Lower leg skin (tissue), 4 donors: ENCODE measurements at regions not wholly inside any gene's neighbourhood (a gene's known extent, or its start where the extent isn't known, plus 50 kb on each side); places are given as distances from the start of the nearest gene placed in this dataset.

ENCODE experiments used
- DNase-seq, 2 donors: peaks; one replicate each; pipeline ENCODE4 v3.0.0-alpha.2; 2019; ENCODE audit warnings: low spot score in 2 of 2
- H3K4me3 ChIP-seq: fragments of 200-600 bp; sonication (generic); 2 replicates; pipeline ENCODE4 v1.5.1; 2017; ENCODE audit warnings: mild to moderate bottlenecking, low read depth; ENCODE audit not compliant: poor library complexity, severe bottlenecking
- CTCF ChIP-seq, 3 donors: fragments of 450-650 bp; IDR thresholded peaks; one replicate each; pipeline ENCODE4 v1.5.1; 2016; ENCODE audit warnings: antibody characterized with exemption in 3 of 3, mild to moderate bottlenecking in 3 of 3, moderate library complexity in 2 of 3
- POLR2A ChIP-seq, 2 donors: fragments of 450-650 bp; IDR thresholded peaks; one replicate each; pipeline ENCODE4 v1.6.1; 2016 to 2017; ENCODE audit warnings: antibody characterized with exemption in 2 of 2, mild to moderate bottlenecking in 1 of 2, moderate library complexity in 1 of 2
- WGBS, 2 donors: methylation state at CpG; one replicate each; pipeline ENCODE4 v1.1.5; 2018; 5-methylcytosine and 5-hydroxymethylcytosine counted together
- intact Hi-C: fragments of 100-400 bp; cut with DNase I; formaldehyde crosslinking; loops from one replicate; pipeline ENCODE4 v1.15.0; 2023; ENCODE audit warnings: low total_unique reads

GRCh38 chr18:5040476-5040875 lies 156.6 kb downstream of the AKAIN1 start:
- H3K4me3 ChIP-seq, result no peak overlapping the region
- TF ChIP-seq CTCF (IDR thresholded peaks at IDR 0.05) (no peak), POLR2A (IDR thresholded peaks at IDR 0.05) (no peak)
- no peak for DNase-seq
- intact Hi-C loops, result no loop called here
- WGBS, 2 donors, result 86 to 89% methylated on average over 3 of the region's 3 CpGs

GRCh38 chr18:5036523-5036922 lies 160.5 kb downstream of the AKAIN1 start:
- intact Hi-C loops, result no loop called here
- no peak for DNase-seq
- no peak for TF ChIP-seq POLR2A (IDR thresholded peaks at IDR 0.05)
- no peak for TF ChIP-seq CTCF (IDR thresholded peaks at IDR 0.05)

GRCh38 chr18:5031216-5031615 lies 165.8 kb downstream of the AKAIN1 start:
- no peak overlapping the region for H3K4me3 ChIP-seq
- no peak for DNase-seq
- intact Hi-C loops, result no loop called here
- TF ChIP-seq POLR2A (IDR thresholded peaks at IDR 0.05) (no peak), CTCF (IDR thresholded peaks at IDR 0.05) (no peak)
- WGBS, 2 donors, result 75 to 79% methylated on average over 2 of the region's 2 CpGs

More at GRCh38 chr18:5036523-5036922, 160.5 kb downstream of the AKAIN1 start:
- H3K4me3 ChIP-seq, result no peak overlapping the region

- intact Hi-C loops, result no loop called here
- no peak overlapping the region for H3K4me3 ChIP-seq
- TF ChIP-seq CTCF (IDR thresholded peaks at IDR 0.05), result no peak
- no peak for TF ChIP-seq POLR2A (IDR thresholded peaks at IDR 0.05)
- DNase-seq, result no peak
- WGBS, 2 donors, result 59 to 60% methylated on average over 3 of the region's 3 CpGs
These were observed 166.4 kb downstream of the AKAIN1 start for GRCh38 chr18:5030636-5031035.

- 72 to 75% methylated on average over 5 of the region's 5 CpGs for WGBS, 2 donors
- intact Hi-C loops, result no loop called here
- TF ChIP-seq CTCF (IDR thresholded peaks at IDR 0.05) (no peak), POLR2A (IDR thresholded peaks at IDR 0.05) (no peak)
- H3K4me3 ChIP-seq, result no peak overlapping the region
- no peak for DNase-seq
These were observed 167.5 kb downstream of the AKAIN1 start for GRCh38 chr18:5029592-5029991.

- intact Hi-C loops, result no loop called here
- TF ChIP-seq POLR2A (IDR thresholded peaks at IDR 0.05) (no peak), CTCF (IDR thresholded peaks at IDR 0.05) (no peak)
- 64 to 67% methylated on average over 2 of the region's 2 CpGs for WGBS, 2 donors
- H3K4me3 ChIP-seq, result no peak overlapping the region
- no peak for DNase-seq
These were observed 172.3 kb downstream of the AKAIN1 start for GRCh38 chr18:5024741-5025140.
